HUES6 (cell line): ENCODE measurements at regions not wholly inside any gene's neighbourhood (a gene's known extent, or its start where the extent isn't known, plus 50 kb on each side); places are given as distances from the start of the nearest gene placed in this dataset.
A peak's percentile ranks its signal among the peaks of the same experiment; 100 is the strongest.
"Not testable (repeated sequence)": the region's sequence is repeated elsewhere in the genome, so short reads cannot be mapped to it uniquely, and the experiment has no call there.

Experiments used
- H3K27ac ChIP-seq: 2 replicates; pipeline ENCODE4 v1.7.0; 2013; ENCODE audit warnings: low read depth, mild to moderate bottlenecking, low read length, inconsistent platforms
- H3K27me3 ChIP-seq: 2 replicates; pipeline ENCODE4 v1.6.1; 2013; ENCODE audit warnings: low read length; ENCODE audit not compliant: control insufficient read depth, insufficient read depth
- H3K36me3 ChIP-seq: 2 replicates; pipeline ENCODE4 v1.6.1; 2013; ENCODE audit warnings: low read length; ENCODE audit not compliant: control insufficient read depth, insufficient read depth
- H3K4me1 ChIP-seq: 2 replicates; pipeline ENCODE4 v1.6.1; 2013; ENCODE audit warnings: low read length; ENCODE audit not compliant: control insufficient read depth, insufficient read depth
- H3K4me3 ChIP-seq: 2 replicates; pipeline ENCODE4 v1.5.1; 2013; ENCODE audit warnings: low read depth, low read length
- H3K9ac ChIP-seq: one replicate; pipeline ENCODE4 v1.6.1; 2013; ENCODE audit warnings: mild to moderate bottlenecking, low read length
- H3K9me3 ChIP-seq: 2 replicates; pipeline ENCODE4 v1.6.1; 2013; ENCODE audit warnings: low read depth, low read length; ENCODE audit not compliant: control insufficient read depth, insufficient read depth

- no peaks in the 10 kb centered on the region for H3K27me3 ChIP-seq
- H3K4me3 ChIP-seq: no peak overlapping the region
- H3K9me3 ChIP-seq: peaks cover 10% of the 10 kb centered on the region; the same call in 1 of the 2 replicates
- H3K27ac ChIP-seq: no peak overlapping the region
- no peak overlapping the region for H3K9ac ChIP-seq
- H3K4me1 ChIP-seq: no peaks in the 10 kb centered on the region
- H3K36me3 ChIP-seq: no peaks in the 10 kb centered on the region
These were observed 122.8 kb upstream of the HS3ST4 start for GRCh38 chr16:25568991-25569390.

DNA sequence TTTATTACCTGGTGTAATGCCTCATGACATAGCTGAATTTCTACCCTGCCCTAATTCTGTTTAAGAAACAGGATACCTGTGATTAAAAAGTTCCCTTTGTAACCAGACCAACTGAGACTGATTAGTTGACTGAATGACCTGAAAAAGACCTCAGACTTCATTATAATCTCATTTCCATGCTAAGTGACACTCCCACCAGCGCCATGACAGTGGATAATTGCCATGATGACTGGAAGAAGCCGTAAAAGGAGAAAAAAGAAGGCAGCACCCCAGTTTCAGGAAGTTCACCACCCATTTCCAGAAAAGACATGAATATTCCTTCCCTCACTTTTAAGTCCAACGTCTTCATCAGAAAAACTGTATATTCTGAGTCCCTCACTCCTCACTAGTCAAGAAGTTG lies 125.6 kb upstream of the HS3ST4 start:
- Histone ChIP-seq H3K9ac (no peak overlapping the region), H3K9me3 (peaks cover 10% of the 10 kb centered on the region), H3K36me3 (no peaks in the 10 kb centered on the region), H3K4me1 (no peaks in the 10 kb centered on the region), H3K27me3 (no peaks in the 10 kb centered on the region), H3K27ac (no peak overlapping the region), H3K4me3 (no peak overlapping the region)

DNA sequence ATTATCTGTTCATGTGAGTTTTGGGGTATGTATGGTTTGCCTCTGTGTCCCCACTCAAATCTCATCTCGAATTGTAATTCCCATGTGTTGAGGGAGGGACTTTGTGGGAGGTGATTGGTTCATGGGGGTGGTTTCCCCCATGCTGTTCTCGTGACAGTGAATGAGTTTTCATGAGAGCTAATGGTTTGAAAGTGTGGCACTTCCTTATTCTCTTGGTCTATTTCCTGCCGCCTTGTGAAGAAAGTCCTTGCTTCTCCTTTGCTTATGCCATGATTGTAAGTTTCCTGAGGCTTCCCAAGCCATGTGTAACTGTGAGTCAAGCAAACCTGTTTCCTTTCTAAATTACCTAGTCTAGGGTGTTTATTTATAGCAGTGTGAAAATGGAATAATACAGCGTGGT lies 128.1 kb upstream of the HS3ST4 start:
- Histone ChIP-seq H3K9ac (no peak overlapping the region), H3K4me3 (no peak overlapping the region), H3K9me3 (peaks cover 2% of the 10 kb centered on the region), H3K36me3 (no peaks in the 10 kb centered on the region), H3K27ac (no peak overlapping the region), H3K27me3 (no peaks in the 10 kb centered on the region), H3K4me1 (no peaks in the 10 kb centered on the region)

DNA sequence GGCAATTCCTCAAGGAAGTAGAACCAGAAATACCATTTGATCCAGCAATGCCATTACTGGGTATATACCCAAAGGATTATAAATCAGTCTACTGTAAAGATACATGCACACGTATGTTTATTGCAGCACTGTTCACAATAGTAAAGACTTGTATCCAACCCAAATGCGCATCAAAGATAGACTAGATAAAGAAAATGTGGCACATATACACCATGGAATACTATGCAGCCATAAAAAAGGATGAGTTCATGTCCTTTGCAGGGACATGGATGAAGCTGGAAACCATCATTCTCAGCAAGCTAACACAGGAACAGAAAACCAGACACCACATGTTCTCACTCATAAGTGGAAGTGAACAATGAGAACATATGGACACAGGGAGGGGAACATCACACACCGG lies 130.0 kb upstream of the HS3ST4 start:
- H3K27me3 ChIP-seq, H3K9ac ChIP-seq, H3K4me1 ChIP-seq, H3K9me3 ChIP-seq, H3K27ac ChIP-seq, H3K36me3 ChIP-seq, H3K4me3 ChIP-seq: not testable (repeated sequence)

- not testable (repeated sequence) for H3K27ac ChIP-seq, H3K9me3 ChIP-seq
These were observed 134.8 kb upstream of the HS3ST4 start for GRCh38 chr16:25556968-25557312.

DNA sequence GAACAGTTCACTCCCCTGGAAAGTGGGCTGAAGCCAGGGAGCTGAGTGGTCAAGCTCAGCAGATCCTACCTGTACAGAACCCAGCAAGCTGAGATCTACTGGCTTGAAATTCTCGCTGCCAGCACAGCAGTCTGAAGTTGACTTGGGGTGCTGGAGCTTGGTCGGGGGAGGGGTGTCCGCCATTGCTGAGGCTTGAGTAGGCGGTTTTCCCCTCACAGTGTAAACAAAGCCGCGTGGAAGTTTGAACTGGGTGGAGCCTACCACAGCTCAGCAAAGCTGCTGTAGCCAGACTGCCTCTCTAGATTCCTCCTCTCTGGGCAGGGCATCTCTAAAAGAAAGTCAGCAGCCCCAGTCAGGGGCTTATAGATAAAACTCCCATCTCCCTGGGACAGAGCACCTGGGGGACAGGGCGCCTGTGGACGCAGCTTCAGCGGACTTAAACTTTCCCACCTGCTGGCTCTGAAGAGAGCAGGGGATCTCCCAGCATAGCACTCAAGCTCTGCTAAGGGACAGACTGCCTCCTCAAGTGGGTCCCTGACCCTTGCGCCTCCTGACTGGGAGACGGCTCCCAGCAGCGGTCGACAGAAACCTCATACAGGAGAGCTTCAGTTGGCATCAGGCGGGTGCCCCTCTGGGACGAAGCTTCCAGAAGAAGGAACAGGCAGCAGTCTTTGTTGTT lies 135.3 kb upstream of the HS3ST4 start:
- H3K27me3 ChIP-seq, H3K9me3 ChIP-seq, H3K4me1 ChIP-seq: not testable (repeated sequence)

More at GRCh38 chr16:25556968-25557312, 134.8 kb upstream of the HS3ST4 start:
- H3K9ac ChIP-seq, H3K36me3 ChIP-seq, H3K4me3 ChIP-seq, H3K27me3 ChIP-seq, H3K4me1 ChIP-seq: not testable (repeated sequence)

DNA sequence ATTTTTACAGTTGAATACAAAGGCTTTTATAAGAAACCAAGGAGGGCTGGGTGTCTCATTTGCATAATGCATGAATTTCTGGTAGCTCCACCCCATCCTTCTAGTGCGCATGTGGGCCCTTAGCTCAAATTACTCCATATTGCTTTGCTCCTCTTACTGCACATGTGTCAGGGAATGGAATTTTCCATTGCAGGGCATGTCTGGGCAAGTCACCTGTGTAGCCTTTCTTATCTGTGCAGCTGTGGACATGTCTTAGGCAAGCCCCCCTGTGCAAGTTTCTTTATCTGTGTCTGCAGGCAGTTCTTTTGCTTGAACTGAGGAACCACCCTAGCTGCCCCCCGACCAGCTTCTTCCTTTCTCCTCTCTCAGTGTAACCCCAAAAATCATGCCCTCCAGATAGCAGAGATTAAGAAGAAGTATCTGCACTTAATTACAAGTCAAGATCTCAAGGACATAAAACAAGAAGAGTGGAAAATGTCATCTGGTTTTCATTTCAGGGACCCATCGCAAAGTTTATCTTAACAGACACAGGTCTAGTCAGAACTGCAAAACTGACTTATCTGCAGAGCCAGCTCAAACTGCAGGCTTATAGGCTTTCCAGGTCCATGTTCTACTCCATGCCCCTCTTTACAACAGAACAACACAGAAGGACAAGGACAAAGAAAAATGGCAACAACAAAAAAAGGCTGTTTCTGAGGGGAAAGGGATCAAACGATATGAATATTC lies 137.9 kb upstream of the HS3ST4 start:
- H3K9ac ChIP-seq: peak overlapping the region; percentile 58
- no peaks in the 10 kb centered on the region for H3K27me3 ChIP-seq
- 0 out of 2 replicates have a peak, but pooled peaks cover 4% of the 10 kb centered on the region for H3K4me1 ChIP-seq
- H3K4me3 ChIP-seq: no peak overlapping the region
- H3K36me3 ChIP-seq: no peaks in the 10 kb centered on the region
- H3K9me3 ChIP-seq: peaks cover 14% of the 10 kb centered on the region
- H3K27ac ChIP-seq: peak overlapping the region; percentile 69; the same call in 1 of the 2 replicates

More for the DNA sequence above, 135.3 kb upstream of the HS3ST4 start:
- not testable (repeated sequence) for H3K9ac ChIP-seq, H3K4me3 ChIP-seq, H3K27ac ChIP-seq, H3K36me3 ChIP-seq

- no peaks in the 10 kb centered on the region for H3K36me3 ChIP-seq
- H3K9me3 ChIP-seq: peaks cover 14% of the 10 kb centered on the region
- no peaks in the 10 kb centered on the region for H3K27me3 ChIP-seq
- H3K4me1 ChIP-seq: no peaks in the 10 kb centered on the region
- no peak overlapping the region for H3K9ac ChIP-seq
- no peak overlapping the region for H3K27ac ChIP-seq
- no peak overlapping the region for H3K4me3 ChIP-seq
These were observed 141.1 kb upstream of the HS3ST4 start for GRCh38 chr16:25550647-25551046.

GRCh38 chr16:25546791-25547190 lies 145.0 kb upstream of the HS3ST4 start:
- H3K27ac ChIP-seq: no peak overlapping the region
- no peaks in the 10 kb centered on the region for H3K27me3 ChIP-seq
- peaks cover 6% of the 10 kb centered on the region for H3K9me3 ChIP-seq
- no peaks in the 10 kb centered on the region for H3K36me3 ChIP-seq
- no peak overlapping the region for H3K9ac ChIP-seq
- no peaks in the 10 kb centered on the region for H3K4me1 ChIP-seq
- no peak overlapping the region for H3K4me3 ChIP-seq

- H3K4me3 ChIP-seq: no peak overlapping the region
- no peaks in the 10 kb centered on the region for H3K4me1 ChIP-seq
- no peak overlapping the region for H3K27ac ChIP-seq
- no peaks in the 10 kb centered on the region for H3K36me3 ChIP-seq
- H3K9ac ChIP-seq: no peak overlapping the region
- H3K27me3 ChIP-seq: no peaks in the 10 kb centered on the region
- no peaks in the 10 kb centered on the region for H3K9me3 ChIP-seq
These were observed 147.5 kb upstream of the HS3ST4 start for GRCh38 chr16:25544294-25544693.

- Histone ChIP-seq H3K9ac (no peak overlapping the region), H3K4me1 (no peaks in the 10 kb centered on the region), H3K4me3 (no peak overlapping the region), H3K27me3 (no peaks in the 10 kb centered on the region), H3K36me3 (no peaks in the 10 kb centered on the region), H3K27ac (no peak overlapping the region), H3K9me3 (peaks cover 3% of the 10 kb centered on the region)
These were observed 149.5 kb upstream of the HS3ST4 start for GRCh38 chr16:25542306-25542705.
